K562 (cell line): ENCODE measurements at regions not wholly inside any gene's neighbourhood (a gene's known extent, or its start where the extent isn't known, plus 50 kb on each side); places are given as distances from the start of the nearest gene placed in this dataset.
"Not testable (repeated sequence)": the region's sequence is repeated elsewhere in the genome, so short reads cannot be mapped to it uniquely, and the experiment has no call there.

Source experiments
- ATAC-seq: fragments of 200-7000 bp; cut with Tn5 transposase; 3 replicates; pipeline ENCODE4 v1.9.1; 2020; ENCODE audit warnings: moderate library complexity
- BruUV-seq: library from RNA; stranded (reverse); fragments of 400-500 nt; replicated peaks from 2 replicates; lab custom pipeline; 2021; lab: Mats Ljungman, UMichigan
- CTCF ChIA-PET: fragments of 300-600 bp; formaldehyde crosslinking; extraction: SDS; loops from one replicate; lab custom pipeline; 2021; ENCODE audit warnings: low intra/inter-chr PET ratio; lab: Yijun Ruan, JAX
- POLR2A ChIA-PET: fragments of 300-600, 350-650 bp; sonication (Branson Sonifier 250); formaldehyde crosslinking; extraction: SDS; loops from one replicate; lab custom pipeline; 2021; ENCODE audit warnings: antibody characterized with exemption, inconsistent platforms; lab: Yijun Ruan, JAX
- DNase-seq, 4 experiments: peaks; one replicate each; pipeline versions ENCODE4 v3.0.0 to v3.0.0-alpha.2; 2011 to 2018; ENCODE audit warnings: low spot score in 3 of 4, mixed read lengths in 3 of 4; ENCODE audit errors: extremely low read depth in 1 of 4
- FAIRE-seq: peaks from 2 replicates; lab custom pipeline; 2011; peaks lifted over from hg19 to GRCh38; lab: Jason Lieb, UNC
- H2AFZ ChIP-seq: 2 replicates; pipeline ENCODE4 v1.6.0; 2011; ENCODE audit warnings: low read depth, low read length, control low read depth, inconsistent platforms
- H3K27ac ChIP-seq: fragments of 200-600 bp; 3 replicates; pipeline ENCODE4 v1.8.0; 2011; ENCODE audit warnings: low read depth, mild to moderate bottlenecking, control low read depth, inconsistent platforms, low read length, moderate library complexity, mixed read lengths; ENCODE audit errors: extremely low read depth
- H3K27me3 ChIP-seq, 2 experiments: fragments of 300-600 bp in 1 of 2; 2 replicates in 1 of 2; 3 replicates in 1 of 2; pipeline versions ENCODE4 v1.6.0 to v1.8.0; 2011; ENCODE audit warnings: inconsistent platforms in 2 of 2, low read length in 2 of 2, mild to moderate bottlenecking in 1 of 2, mixed read lengths in 1 of 2, moderate library complexity in 1 of 2; ENCODE audit not compliant: control insufficient read depth in 2 of 2, insufficient read depth in 2 of 2
- H3K36me3 ChIP-seq: fragments of 300-600 bp; 3 replicates; pipeline ENCODE4 v1.8.0; 2011; ENCODE audit warnings: mild to moderate bottlenecking, low read length, inconsistent platforms; ENCODE audit not compliant: control insufficient read depth, insufficient read depth
- H3K4me1 ChIP-seq, 2 experiments: fragments of 200-600 bp in 1 of 2; replicated peaks in 1 of 2; 2 replicates in 1 of 2; 3 replicates in 1 of 2; pipeline versions ENCODE4 v1.5.1 to v1.8.0; 2011; ENCODE audit warnings: inconsistent platforms in 2 of 2, low read length in 2 of 2, mild to moderate bottlenecking in 1 of 2, mixed read lengths in 1 of 2, moderate library complexity in 1 of 2; ENCODE audit not compliant: control insufficient read depth in 2 of 2, insufficient read depth in 2 of 2
- H3K4me2 ChIP-seq: 2 replicates; pipeline ENCODE4 v1.6.1; 2011; ENCODE audit warnings: low read length, control low read depth, inconsistent platforms, mixed read lengths; ENCODE audit not compliant: insufficient read depth
- H3K4me3 ChIP-seq: fragments of 200-600 bp; sonication (generic), shearing (Covaris generic); 2 replicates; pipeline ENCODE4 v1.5.1; 2016; ENCODE audit warnings: control low read depth, inconsistent platforms
- H3K79me2 ChIP-seq: fragments of 200-600 bp; 3 replicates; pipeline ENCODE4 v1.8.0; 2011; ENCODE audit warnings: low read length, inconsistent platforms; ENCODE audit not compliant: control insufficient read depth, insufficient read depth
- H3K9ac ChIP-seq, 2 experiments: 2 replicates each; pipeline versions ENCODE4 v1.6.0 to v1.6.1; 2011; ENCODE audit warnings: low read depth in 2 of 2, low read length in 2 of 2, control low read depth in 1 of 2, inconsistent platforms in 1 of 2, mild to moderate bottlenecking in 1 of 2, mixed read lengths in 1 of 2; ENCODE audit not compliant: insufficient read depth in 1 of 2
- H3K9me1 ChIP-seq: one replicate; pipeline ENCODE4 v1.6.0; 2011; ENCODE audit warnings: inconsistent platforms, mild to moderate bottlenecking, low read length, moderate library complexity; ENCODE audit not compliant: control insufficient read depth, insufficient read depth
- H3K9me3 ChIP-seq: replicated peaks from 2 replicates; pipeline ENCODE4 v1.5.1; 2011; ENCODE audit warnings: low read depth, low read length, inconsistent platforms; ENCODE audit not compliant: control insufficient read depth, insufficient read depth
- H4K20me1 ChIP-seq: replicated peaks from 2 replicates; pipeline ENCODE4 v1.6.1; 2011; ENCODE audit warnings: low read length, inconsistent platforms, mixed read lengths; ENCODE audit not compliant: control insufficient read depth, insufficient read depth
- KLF6 ChIP-seq: fragments of 250-450 bp; sonication (Bioruptor Pico); IDR thresholded peaks from 2 replicates; pipeline ENCODE4 v1.4.0; 2020; ENCODE audit warnings: mild to moderate bottlenecking, moderate library complexity, borderline replicate concordance
- WGBS: fragments of 100-300 bp; shearing (Covaris generic); methylation state at CpG from one replicate; pipeline ENCODE4 v1.1.6; 2016; ENCODE audit warnings: low coverage, mixed read lengths; ENCODE audit not compliant: insufficient coverage; ENCODE audit errors: missing lambda C conversion rate; 5-methylcytosine and 5-hydroxymethylcytosine counted together
- in situ Hi-C: fragments of 300-500 bp; cut with MboI; formaldehyde crosslinking; loops from 4 replicates; pipeline ENCODE4 v1.15.0; 2018; ENCODE audit warnings: inconsistent platforms, mixed read lengths
- intact Hi-C: fragments of 100-400 bp; cut with micrococcal nuclease; formaldehyde crosslinking; loops from 2 replicates; pipeline ENCODE4 v1.14.2; 2022

GRCh38 chr13:58379221-58379620 is 747.7 kb downstream of the PCDH17 start:
- ChIA-PET POLR2A (no interaction called here), CTCF (no interaction called here)
- DNase-seq (no peak), ATAC-seq (no peak), FAIRE-seq (no peak)
- Histone ChIP-seq H3K9me3 (no peaks in the 10 kb centered on the region), H3K9me1 (no peaks in the 10 kb centered on the region), H3K4me2 (no peak overlapping the region), H3K36me3 (no peaks in the 10 kb centered on the region), H3K4me1 (no peaks in the 10 kb centered on the region), H3K79me2 (no peaks in the 10 kb centered on the region), H4K20me1 (no peaks in the 10 kb centered on the region), H3K9ac (no peak overlapping the region), H2AFZ (no peak overlapping the region), H3K27me3 (no peaks in the 10 kb centered on the region), H3K4me3 (no peak overlapping the region), H3K27ac (no peak overlapping the region)
- in situ Hi-C loops (no loop called here), intact Hi-C loops (no loop called here)
- 0% methylated on average over 1 of the region's 1 CpG for WGBS
- BruUV-seq: no TSS peak
- TF ChIP-seq KLF6 (CRISPR knock-in tag): no peak

- ATAC-seq, FAIRE-seq, H3K4me1 ChIP-seq, POLR2A ChIA-PET, H3K27ac ChIP-seq, H3K9me1 ChIP-seq, H4K20me1 ChIP-seq, in situ Hi-C loops, intact Hi-C loops, BruUV-seq, H3K4me2 ChIP-seq, H3K4me3 ChIP-seq, H3K79me2 ChIP-seq, H2AFZ ChIP-seq, H3K27me3 ChIP-seq, CTCF ChIA-PET, DNase-seq, H3K9ac ChIP-seq, H3K36me3 ChIP-seq, H3K9me3 ChIP-seq: not testable (repeated sequence)
- WGBS: 1% methylated on average over 11 of the region's 18 CpGs
These were observed 753.8 kb downstream of the PCDH17 start for GRCh38 chr13:58385336-58385735.
